Mucosa of rectum (tissue), 2 donors: ENCODE measurements at regions not wholly inside any gene's neighbourhood (a gene's known extent, or its start where the extent isn't known, plus 50 kb on each side); places are given as distances from the start of the nearest gene placed in this dataset.
A peak's percentile ranks its signal among the peaks of the same experiment; 100 is the strongest.

Experiments
- H3K27ac ChIP-seq, 2 donors: one replicate each; pipeline ENCODE4 v1.7.0; 2013; ENCODE audit warnings: inconsistent platforms in 2 of 2, low read depth in 2 of 2, low read length in 2 of 2
- H3K27me3 ChIP-seq, 2 donors: one replicate each; pipeline ENCODE4 v1.7.0; 2013; ENCODE audit warnings: low read length in 2 of 2; ENCODE audit not compliant: control insufficient read depth in 2 of 2, insufficient read depth in 2 of 2
- H3K36me3 ChIP-seq, 2 donors: one replicate each; pipeline ENCODE4 v1.7.0; 2013; ENCODE audit warnings: low read length in 2 of 2; ENCODE audit not compliant: control insufficient read depth in 2 of 2, insufficient read depth in 2 of 2
- H3K4me1 ChIP-seq, 2 donors: one replicate each; pipeline ENCODE4 v1.7.0; 2013; ENCODE audit warnings: low read length in 2 of 2, mild to moderate bottlenecking in 1 of 2; ENCODE audit not compliant: control insufficient read depth in 2 of 2, insufficient read depth in 2 of 2
- H3K4me3 ChIP-seq, 2 donors: one replicate each; pipeline ENCODE4 v1.7.0; 2013; ENCODE audit warnings: low read length in 2 of 2
- H3K9ac ChIP-seq, 2 donors: one replicate each; pipeline ENCODE4 v1.7.0; 2013; ENCODE audit warnings: low read length in 2 of 2, low read depth in 1 of 2, mild to moderate bottlenecking in 1 of 2
- H3K9me3 ChIP-seq, 2 donors: one replicate each; pipeline ENCODE4 v1.7.0; 2013; ENCODE audit warnings: low read length in 2 of 2; ENCODE audit not compliant: control insufficient read depth in 2 of 2
- donor health status: healthy.
- donor health status: Normal muscosa, but diverticular disease.

DNA sequence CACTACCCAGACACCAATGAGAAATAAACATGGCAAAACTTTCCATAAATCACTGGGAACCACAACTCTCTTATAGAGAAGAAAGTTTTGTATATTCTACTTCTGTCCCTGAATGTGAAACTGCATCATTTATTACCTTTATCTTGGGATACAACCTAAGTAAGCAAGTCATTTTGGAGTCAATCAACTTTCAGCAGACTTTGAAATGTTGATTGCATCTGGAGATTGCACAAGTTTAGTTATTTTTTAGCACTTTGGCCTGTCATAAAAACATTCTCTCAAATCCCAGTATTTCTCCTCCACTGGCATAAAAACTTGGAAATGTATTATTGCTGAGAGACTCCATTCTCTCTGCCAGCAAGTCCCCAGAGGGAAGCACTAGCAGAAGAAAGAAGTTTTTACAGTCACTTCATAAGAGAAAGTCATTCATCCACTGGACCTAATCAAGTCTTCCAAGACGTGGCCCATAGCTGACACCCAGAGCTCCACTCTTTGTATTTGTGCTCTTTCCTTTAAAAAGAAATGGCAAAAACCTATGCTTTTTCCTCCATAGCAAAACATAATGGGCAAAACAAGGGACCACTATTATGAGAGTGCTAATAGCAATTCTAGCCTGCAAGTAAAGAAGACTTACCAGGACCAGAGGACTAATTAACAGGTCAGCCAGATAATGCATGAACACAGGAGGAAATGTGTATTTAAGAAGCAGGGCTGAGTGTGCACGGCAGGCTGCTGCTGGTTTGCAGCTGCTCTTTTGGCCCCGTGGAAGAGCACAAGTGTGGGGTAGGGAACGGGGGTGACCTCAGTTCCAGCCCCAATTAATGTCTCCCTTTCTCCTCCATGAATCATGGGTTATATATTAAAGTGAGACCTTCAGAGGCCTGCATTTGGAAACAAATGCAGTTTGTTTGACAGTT, 171.5 kb downstream of the INO80D start:
- H3K4me1 ChIP-seq, result peaks cover 15 to 31% of the 10 kb centered on the region in 2 donors
- H3K27me3 ChIP-seq, result no peaks in the 10 kb centered on the region
- no peaks in the 10 kb centered on the region for H3K36me3 ChIP-seq
- H3K9ac ChIP-seq, result no peak overlapping the region
- H3K4me3 ChIP-seq, result no peak overlapping the region
- peak overlapping the region; percentile 58 to 68 for H3K27ac ChIP-seq
- H3K9me3 ChIP-seq, result no peaks in the 10 kb centered on the region

DNA sequence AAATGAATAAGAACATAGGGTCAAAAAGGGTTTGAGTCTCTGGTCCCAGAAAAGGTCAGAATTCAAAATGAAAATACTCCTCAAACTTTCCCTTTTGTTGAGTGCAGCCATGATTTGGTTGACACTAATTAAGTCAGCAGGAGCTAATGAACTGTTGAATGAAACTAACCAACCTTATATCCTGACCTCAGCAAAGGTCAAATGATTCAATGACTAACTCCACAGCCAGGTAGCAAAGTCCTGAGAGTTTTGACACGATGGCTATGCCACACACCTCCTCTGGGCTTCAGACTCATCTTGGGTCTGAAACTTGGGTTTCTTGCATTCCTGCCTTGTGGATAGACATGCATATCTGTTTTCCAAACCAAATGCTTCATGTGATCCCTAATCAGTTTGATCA, 172.3 kb downstream of the INO80D start:
- H3K36me3 ChIP-seq, result no peaks in the 10 kb centered on the region
- no peak overlapping the region for H3K9ac ChIP-seq
- H3K4me3 ChIP-seq, result no peak overlapping the region
- H3K27ac ChIP-seq, result peak overlapping the region; percentile 58 to 68
- H3K27me3 ChIP-seq, result no peaks in the 10 kb centered on the region
- H3K4me1 ChIP-seq, result peaks cover 23 to 39% of the 10 kb centered on the region in 2 donors
- H3K9me3 ChIP-seq, result no peaks in the 10 kb centered on the region

DNA sequence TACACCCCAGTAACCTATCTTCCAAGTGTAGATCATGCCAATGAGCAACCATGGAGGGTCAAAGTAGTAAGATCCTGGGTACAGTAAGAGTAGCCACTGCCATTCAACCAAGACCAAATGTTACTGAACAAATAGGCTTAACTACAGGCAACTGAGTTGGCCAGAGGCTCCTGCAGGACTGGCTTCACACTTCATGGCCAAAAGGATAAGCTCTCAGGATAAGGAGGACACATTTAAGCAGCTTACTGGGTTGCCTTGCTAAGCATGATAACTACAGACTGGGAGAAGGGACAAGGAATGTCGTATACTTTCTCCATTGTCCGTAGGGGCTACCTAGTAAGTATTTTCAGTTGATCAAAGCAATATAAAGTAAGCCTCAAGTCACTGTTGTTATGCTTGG, 174.7 kb downstream of the INO80D start:
- peaks cover 32 to 48% of the 10 kb centered on the region in 2 donors for H3K4me1 ChIP-seq
- H3K9ac ChIP-seq, result no peak overlapping the region
- H3K36me3 ChIP-seq, result no peaks in the 10 kb centered on the region
- H3K27ac ChIP-seq, result no peak overlapping the region
- H3K27me3 ChIP-seq, result no peaks in the 10 kb centered on the region
- H3K9me3 ChIP-seq, result no peaks in the 10 kb centered on the region
- H3K4me3 ChIP-seq, result no peak overlapping the region

DNA sequence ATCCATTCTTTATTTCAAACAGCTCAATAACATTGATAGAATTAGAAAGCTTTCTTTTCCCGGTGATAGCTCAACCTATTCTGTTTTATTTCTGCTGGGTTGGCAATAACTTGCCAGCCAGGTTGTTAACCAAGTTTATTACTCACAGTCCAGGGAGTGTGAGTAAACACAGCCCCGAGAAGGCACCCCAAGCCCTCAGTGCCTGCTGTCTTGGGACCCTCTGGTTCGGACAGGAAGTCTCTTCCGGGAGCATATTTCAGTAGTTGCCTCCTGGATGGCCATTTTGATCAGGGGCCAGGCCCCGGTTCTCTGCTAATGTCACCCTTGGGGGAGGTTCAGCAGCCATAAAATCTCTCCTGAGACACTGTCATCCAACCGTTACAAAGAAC, 176.8 kb downstream of the INO80D start:
- Histone ChIP-seq H3K9ac (peak overlapping the region in 1 of 2 donors; percentile 30), H3K27ac (peak overlapping the region; percentile 56 to 78), H3K4me3 (peak overlapping the region; percentile 24 to 46), H3K27me3 (no peaks in the 10 kb centered on the region), H3K9me3 (no peaks in the 10 kb centered on the region), H3K36me3 (no peaks in the 10 kb centered on the region), H3K4me1 (peaks cover 26 to 40% of the 10 kb centered on the region in 2 donors)

DNA sequence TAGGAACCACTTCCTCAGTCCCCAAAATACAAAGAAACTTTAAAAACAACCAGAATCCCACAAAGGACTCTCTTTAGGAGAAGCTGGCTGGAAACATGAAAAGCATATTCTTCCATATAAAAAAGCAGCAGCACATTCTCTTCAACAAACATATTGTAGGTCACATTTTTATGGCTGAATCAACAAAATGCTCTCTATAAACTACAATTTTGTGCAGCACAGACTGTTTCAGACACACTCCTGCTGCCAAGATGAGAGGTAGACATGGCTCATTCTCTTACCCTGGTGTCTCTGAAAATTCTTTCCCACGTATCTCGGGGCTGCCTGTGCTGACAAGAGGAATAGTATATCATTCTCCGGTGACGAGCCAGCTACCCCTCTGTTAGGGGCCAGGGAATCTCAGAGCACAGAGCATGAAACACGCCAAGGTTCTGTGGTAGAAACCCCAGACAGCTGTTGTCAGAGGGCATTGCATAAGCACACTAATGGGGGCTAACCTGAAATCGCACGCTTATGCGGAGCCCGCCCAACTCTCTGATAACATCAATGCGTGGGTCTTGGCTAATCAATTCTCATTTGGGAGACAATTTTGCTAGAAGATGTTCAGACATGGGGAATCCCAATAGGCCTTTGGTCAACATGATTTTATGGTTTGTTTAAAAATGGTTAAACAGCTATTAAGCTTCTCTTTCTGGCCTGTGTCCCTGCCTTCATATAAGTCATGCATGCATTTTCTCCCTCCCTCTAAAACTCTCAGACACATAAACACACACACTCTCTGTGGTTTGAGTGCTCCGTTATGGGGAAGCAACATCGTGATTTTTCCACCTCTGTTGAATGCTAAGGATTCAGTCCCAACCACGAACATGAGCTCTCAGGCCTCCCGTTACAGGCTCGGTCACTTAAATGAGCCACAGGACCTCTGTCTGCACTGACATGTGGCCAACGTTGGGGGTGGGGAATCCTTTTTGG, 177.5 kb downstream of the INO80D start:
- Histone ChIP-seq H3K27me3 (no peaks in the 10 kb centered on the region), H3K4me3 (peak overlapping the region; percentile 10 to 46), H3K9me3 (no peaks in the 10 kb centered on the region), H3K27ac (peak overlapping the region; percentile 56 to 78), H3K36me3 (no peaks in the 10 kb centered on the region), H3K9ac (peak overlapping the region in 1 of 2 donors; percentile 30), H3K4me1 (peaks cover 22 to 40% of the 10 kb centered on the region in 2 donors)

DNA sequence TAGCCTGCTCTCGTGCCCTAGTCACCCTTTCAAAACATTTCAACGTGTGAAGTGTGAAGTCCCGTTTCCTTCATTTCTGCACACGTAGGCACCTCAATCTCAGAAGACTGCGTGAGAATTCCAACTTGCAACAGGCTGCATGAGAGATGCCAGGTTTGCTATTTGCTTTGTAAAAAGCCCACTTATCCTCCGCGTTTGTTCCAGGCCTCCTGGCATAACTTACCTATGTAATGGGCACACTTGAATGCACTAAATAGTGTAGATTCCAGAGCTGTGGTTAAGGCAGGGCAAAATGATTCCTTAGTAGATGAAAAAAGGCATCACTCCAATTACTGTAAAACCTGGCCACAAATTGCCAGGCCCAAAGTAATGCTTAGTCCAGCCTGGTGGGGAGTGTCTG, 179.6 kb downstream of the INO80D start:
- Histone ChIP-seq H3K27me3 (no peaks in the 10 kb centered on the region), H3K9me3 (no peaks in the 10 kb centered on the region), H3K36me3 (no peaks in the 10 kb centered on the region), H3K9ac (no peak overlapping the region), H3K4me1 (peaks cover 25 to 56% of the 10 kb centered on the region in 2 donors), H3K27ac (no peak overlapping the region), H3K4me3 (no peak overlapping the region)

DNA sequence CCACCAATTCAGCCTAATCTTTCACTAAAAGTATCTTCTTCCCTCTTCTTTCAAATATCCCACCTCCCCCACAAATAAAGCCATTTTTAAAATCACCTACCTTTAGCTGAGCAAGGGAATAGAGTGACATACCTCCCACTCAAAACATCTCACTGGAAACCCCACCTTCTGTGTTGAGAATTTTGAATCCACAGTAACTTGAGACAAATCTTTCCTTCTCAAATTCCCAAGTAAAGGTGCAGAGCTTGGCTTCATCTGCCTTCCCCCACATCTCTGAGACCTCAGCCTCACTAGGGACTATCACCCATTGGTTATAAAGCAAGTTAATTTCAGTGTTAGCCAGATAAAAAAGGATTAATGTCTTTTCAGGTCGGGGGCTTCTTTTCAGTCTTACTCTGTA, 180.4 kb downstream of the INO80D start:
- Histone ChIP-seq H3K4me3 (no peak overlapping the region), H3K27me3 (no peaks in the 10 kb centered on the region), H3K27ac (no peak overlapping the region), H3K9ac (no peak overlapping the region), H3K4me1 (peaks cover 25 to 56% of the 10 kb centered on the region in 2 donors), H3K9me3 (no peaks in the 10 kb centered on the region), H3K36me3 (no peaks in the 10 kb centered on the region)

DNA sequence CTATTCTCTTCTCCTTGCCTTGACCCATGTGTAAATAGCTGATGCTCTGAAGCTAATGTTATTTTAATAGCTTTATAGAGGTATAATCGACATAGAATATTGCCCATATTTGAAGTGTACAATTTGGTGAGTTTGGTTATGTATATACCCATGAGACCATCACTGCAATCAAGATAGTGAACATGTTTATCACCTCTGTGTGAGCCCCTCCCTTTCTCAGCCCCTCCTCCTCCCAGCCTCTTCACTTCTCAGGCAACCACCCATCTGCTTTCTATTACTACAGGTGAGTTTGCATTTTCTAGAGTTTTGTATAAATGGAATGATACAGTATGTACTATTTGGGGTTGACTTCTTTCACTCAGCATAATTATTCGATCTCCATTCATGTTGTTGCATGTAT, 181.1 kb downstream of the INO80D start:
- no peak overlapping the region for H3K4me3 ChIP-seq
- H3K9ac ChIP-seq, result no peak overlapping the region
- H3K27ac ChIP-seq, result no peak overlapping the region
- H3K9me3 ChIP-seq, result no peaks in the 10 kb centered on the region
- no peaks in the 10 kb centered on the region for H3K27me3 ChIP-seq
- H3K4me1 ChIP-seq, result peaks cover 25 to 52% of the 10 kb centered on the region in 2 donors
- no peaks in the 10 kb centered on the region for H3K36me3 ChIP-seq

DNA sequence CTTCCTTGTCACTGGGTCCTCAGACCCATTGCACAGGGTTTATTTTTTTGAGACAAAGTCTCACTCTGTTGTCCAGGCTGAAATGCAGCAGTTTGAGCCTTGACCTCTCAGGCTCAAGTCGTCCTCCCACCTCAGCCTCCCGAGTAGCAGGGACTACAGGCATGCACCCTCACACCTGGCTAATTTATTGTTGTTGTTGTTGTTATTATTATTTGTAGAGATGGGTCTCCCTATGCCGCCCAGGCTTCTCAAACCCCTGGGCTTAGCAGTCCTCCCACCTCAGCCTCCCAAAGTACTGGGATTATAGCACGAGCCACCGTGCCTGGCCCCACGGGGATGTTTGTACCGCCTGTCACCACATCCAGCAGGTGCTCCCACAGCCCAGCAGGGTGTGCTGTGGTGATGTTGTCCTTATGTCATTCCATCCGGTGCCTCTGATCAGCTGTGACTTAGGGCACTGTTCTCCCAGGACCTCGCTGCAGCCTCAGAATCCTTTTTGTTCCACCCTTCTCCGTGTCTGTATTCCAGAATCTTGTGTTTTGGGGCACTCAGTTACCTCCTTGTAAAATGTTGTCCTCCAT, 182.3 kb downstream of the INO80D start:
- no peaks in the 10 kb centered on the region for H3K36me3 ChIP-seq
- H3K27me3 ChIP-seq, result no peaks in the 10 kb centered on the region
- H3K27ac ChIP-seq, result peak overlapping the region in 1 of 2 donors; percentile 80
- no peak overlapping the region for H3K9ac ChIP-seq
- peaks cover 16 to 42% of the 10 kb centered on the region in 2 donors for H3K4me1 ChIP-seq
- no peak overlapping the region for H3K4me3 ChIP-seq
- H3K9me3 ChIP-seq, result no peaks in the 10 kb centered on the region
